Testis (tissue), 2 donors: ENCODE measurements at regions not wholly inside any gene's neighbourhood (a gene's known extent, or its start where the extent isn't known, plus 50 kb on each side); places are given as distances from the start of the nearest gene placed in this dataset.

Source experiments
- DNase-seq: peaks from one replicate; pipeline ENCODE4 v3.0.0-alpha.2; 2019
- H3K27ac ChIP-seq, 2 donors: fragments of 200-600 bp; sonication (generic); one replicate each; pipeline ENCODE4 v1.5.1; 2019
- H3K27me3 ChIP-seq: fragments of 200-600 bp; sonication (generic); one replicate; pipeline ENCODE4 v1.5.1; 2019
- H3K36me3 ChIP-seq: fragments of 200-600 bp; sonication (generic); one replicate; pipeline ENCODE4 v1.5.1; 2017; ENCODE audit warnings: low read depth; ENCODE audit errors: missing control alignments
- H3K4me1 ChIP-seq: fragments of 200-600 bp; sonication (generic); one replicate; pipeline ENCODE4 v1.5.1; 2019
- H3K4me3 ChIP-seq, 2 donors: fragments of 200-600 bp; sonication (generic); one replicate each; pipeline ENCODE4 v1.5.1; 2017 to 2019
- H3K9me3 ChIP-seq: fragments of 200-600 bp; sonication (generic); one replicate; pipeline ENCODE4 v1.5.1; 2017
- POLR2A ChIP-seq: fragments of 450-650 bp; IDR thresholded peaks from one replicate; pipeline ENCODE4 v1.6.1; 2017; ENCODE audit warnings: antibody characterized with exemption, mild to moderate bottlenecking, moderate library complexity
- WGBS, 2 donors: methylation state at CpG; one replicate each; pipeline ENCODE4 v1.1.5; 2018; 5-methylcytosine and 5-hydroxymethylcytosine counted together
- intact Hi-C: fragments of 100-400 bp; cut with DNase I; formaldehyde crosslinking; loops from one replicate; pipeline ENCODE4 v1.15.1; 2023; ENCODE audit warnings: low total_unique reads
- TF ChIP-seq, protein P1 (sequence below), 3 experiments: fragments of 450-650 bp in 2 of 3; fragments of 200-600 bp in 1 of 3; sonication (generic) in 1 of 3; IDR thresholded peaks; one replicate each; pipeline ENCODE4 v1.5.1; 2016 to 2019; ENCODE audit warnings: antibody characterized with exemption in 3 of 3, mild to moderate bottlenecking in 2 of 3, moderate library complexity in 1 of 3

DNA sequence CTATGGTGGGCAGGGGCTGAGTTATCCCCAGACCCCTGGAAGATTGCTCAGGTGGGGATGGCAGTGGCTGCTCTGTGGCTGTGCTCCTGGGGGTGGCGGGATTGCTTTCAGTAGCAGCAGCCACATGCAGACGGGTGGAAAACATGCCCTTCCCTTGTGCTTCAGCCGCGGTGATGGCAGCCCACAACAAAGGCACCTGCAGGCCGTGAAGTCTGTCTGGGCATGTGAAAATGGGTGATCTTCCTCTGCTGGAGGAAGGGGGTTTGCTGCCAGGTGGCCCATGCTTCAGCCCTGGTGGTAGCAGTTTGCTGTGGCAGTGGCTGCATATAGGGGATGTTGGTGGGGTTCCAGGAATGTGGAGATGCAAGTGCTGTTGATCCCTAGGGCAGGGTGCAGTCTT is 326.2 kb upstream of the RGS6 start:
- H3K4me1 ChIP-seq, result peaks cover 10% of the 10 kb centered on the region
- H3K27ac ChIP-seq, result no peak overlapping the region
- H3K9me3 ChIP-seq, result no peaks in the 10 kb centered on the region
- H3K36me3 ChIP-seq, result no peaks in the 10 kb centered on the region
- H3K4me3 ChIP-seq, result no peak overlapping the region
- WGBS, 2 donors, result 92 to 95% methylated on average over 4 to 5 of the region's 5 CpGs
- intact Hi-C loops, result no loop called here
- TF ChIP-seq, protein P1, sequence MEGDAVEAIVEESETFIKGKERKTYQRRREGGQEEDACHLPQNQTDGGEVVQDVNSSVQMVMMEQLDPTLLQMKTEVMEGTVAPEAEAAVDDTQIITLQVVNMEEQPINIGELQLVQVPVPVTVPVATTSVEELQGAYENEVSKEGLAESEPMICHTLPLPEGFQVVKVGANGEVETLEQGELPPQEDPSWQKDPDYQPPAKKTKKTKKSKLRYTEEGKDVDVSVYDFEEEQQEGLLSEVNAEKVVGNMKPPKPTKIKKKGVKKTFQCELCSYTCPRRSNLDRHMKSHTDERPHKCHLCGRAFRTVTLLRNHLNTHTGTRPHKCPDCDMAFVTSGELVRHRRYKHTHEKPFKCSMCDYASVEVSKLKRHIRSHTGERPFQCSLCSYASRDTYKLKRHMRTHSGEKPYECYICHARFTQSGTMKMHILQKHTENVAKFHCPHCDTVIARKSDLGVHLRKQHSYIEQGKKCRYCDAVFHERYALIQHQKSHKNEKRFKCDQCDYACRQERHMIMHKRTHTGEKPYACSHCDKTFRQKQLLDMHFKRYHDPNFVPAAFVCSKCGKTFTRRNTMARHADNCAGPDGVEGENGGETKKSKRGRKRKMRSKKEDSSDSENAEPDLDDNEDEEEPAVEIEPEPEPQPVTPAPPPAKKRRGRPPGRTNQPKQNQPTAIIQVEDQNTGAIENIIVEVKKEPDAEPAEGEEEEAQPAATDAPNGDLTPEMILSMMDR (IDR thresholded peaks at IDR 0.05), result no peak
- no peaks in the 10 kb centered on the region for H3K27me3 ChIP-seq
- no peak for DNase-seq

DNA sequence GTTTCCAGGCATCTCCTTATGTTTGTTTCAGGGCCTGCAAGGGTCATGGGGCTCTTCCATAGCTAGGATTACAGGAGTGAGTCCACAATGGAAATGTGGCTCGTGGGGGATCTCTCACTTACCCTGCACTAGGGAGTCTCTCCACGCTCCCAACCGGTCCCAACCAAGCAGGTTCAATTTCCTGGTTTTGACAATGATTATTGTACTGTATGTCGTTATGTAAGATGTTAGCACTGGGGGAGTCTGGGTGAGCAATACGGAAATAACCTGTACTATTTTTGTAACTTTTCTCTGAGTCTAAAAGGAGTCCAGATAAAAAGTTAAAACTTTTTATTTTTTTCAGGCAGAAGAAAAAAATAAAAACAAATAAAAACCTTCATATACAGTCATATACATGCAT is 325.7 kb upstream of the RGS6 start:
- 63 to 69% methylated on average over 5 of the region's 5 CpGs for WGBS, 2 donors
- no peaks in the 10 kb centered on the region for H3K27me3 ChIP-seq
- H3K9me3 ChIP-seq, result no peaks in the 10 kb centered on the region
- H3K4me1 ChIP-seq, result peaks cover 10% of the 10 kb centered on the region
- no peak overlapping the region for H3K4me3 ChIP-seq
- intact Hi-C loops, result no loop called here
- TF ChIP-seq, protein P1 (IDR thresholded peaks at IDR 0.05), result no peak
- no peak for TF ChIP-seq POLR2A
- no peak for DNase-seq
- H3K36me3 ChIP-seq, result no peaks in the 10 kb centered on the region
- H3K27ac ChIP-seq, result no peak overlapping the region

DNA sequence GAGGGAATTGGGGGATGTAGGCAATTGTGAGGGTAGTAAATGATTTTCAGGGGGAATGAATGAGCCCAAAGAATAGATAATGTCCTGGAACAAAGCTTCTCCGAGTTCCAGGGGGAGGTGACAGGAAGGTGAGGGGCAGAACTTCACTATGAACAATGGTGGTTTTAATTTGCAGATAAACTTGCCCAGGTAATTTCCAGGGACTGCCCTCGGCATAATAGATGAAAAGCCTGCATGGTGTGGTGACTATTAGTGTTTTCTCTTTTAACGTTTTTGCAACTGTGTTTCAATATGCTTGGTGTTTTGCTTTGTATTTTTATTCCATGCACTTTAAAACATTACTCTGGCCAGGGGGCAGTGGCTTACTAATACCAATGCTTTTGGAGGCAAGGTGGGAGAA is 325.2 kb upstream of the RGS6 start:
- TF ChIP-seq, protein P1 (IDR thresholded peaks at IDR 0.05), result no peak
- TF ChIP-seq POLR2A, result no peak
- Histone ChIP-seq H3K4me1 (peaks cover 10% of the 10 kb centered on the region), H3K27me3 (no peaks in the 10 kb centered on the region), H3K9me3 (no peaks in the 10 kb centered on the region), H3K27ac (no peak overlapping the region), H3K4me3 (no peak overlapping the region), H3K36me3 (no peaks in the 10 kb centered on the region)
- intact Hi-C loops, result no loop called here
- WGBS, 2 donors, result 51 to 52% methylated on average over 3 of the region's 3 CpGs
- DNase-seq, result peak; percentile 28

DNA sequence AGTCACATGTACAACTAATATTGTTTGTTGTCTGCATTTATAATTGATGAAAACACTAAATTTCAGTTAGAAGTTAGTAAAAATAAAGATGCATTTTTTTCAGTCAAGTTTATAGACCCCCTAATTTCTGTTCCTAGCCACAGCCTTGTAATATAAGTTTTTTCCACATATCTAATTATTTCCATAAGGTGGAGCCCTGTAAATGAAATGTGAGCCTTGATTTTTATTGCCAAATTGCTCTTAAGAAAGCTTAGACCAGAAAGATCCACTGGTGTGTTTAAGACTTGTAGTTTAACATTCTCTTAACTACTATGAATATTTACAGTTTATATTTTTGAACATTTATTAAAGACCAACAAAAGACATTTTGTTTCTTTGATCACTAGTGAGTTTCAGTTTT is 322.1 kb upstream of the RGS6 start:
- Histone ChIP-seq H3K9me3 (no peaks in the 10 kb centered on the region), H3K4me1 (peaks cover 10% of the 10 kb centered on the region), H3K27ac (no peak overlapping the region), H3K36me3 (no peaks in the 10 kb centered on the region), H3K4me3 (no peak overlapping the region), H3K27me3 (no peaks in the 10 kb centered on the region)
- TF ChIP-seq, protein P1 (IDR thresholded peaks at IDR 0.05), result no peak
- no peak for TF ChIP-seq POLR2A
- no peak for DNase-seq
- intact Hi-C loops, result no loop called here

DNA sequence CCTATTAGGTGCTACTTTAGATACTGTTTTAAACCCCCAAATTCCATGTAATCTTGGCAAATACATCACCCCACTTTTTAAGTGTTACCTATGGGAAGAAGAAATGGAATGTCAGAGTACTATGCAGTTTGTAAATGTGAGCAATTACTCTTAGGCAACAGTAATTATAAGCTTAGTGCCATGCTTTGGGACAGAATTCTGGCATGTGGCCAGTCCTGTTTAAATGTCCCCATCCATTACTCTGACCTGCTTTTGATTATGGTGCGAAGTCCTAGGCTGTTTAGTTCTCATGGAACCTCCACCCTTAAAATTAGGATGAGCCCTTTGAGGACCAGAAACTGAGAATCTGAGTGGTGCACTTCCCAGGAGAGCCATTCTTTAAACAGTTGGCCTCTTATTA is 321.4 kb upstream of the RGS6 start:
- H3K36me3 ChIP-seq, result no peaks in the 10 kb centered on the region
- H3K27ac ChIP-seq, result no peak overlapping the region
- no peaks in the 10 kb centered on the region for H3K27me3 ChIP-seq
- DNase-seq, result no peak
- H3K9me3 ChIP-seq, result no peaks in the 10 kb centered on the region
- peaks cover 10% of the 10 kb centered on the region for H3K4me1 ChIP-seq
- H3K4me3 ChIP-seq, result no peak overlapping the region
- intact Hi-C loops, result no loop called here
- 63 to 73% methylated on average over 1 of the region's 1 CpG for WGBS, 2 donors
- TF ChIP-seq, protein P1 (IDR thresholded peaks at IDR 0.05), result no peak
- no peak for TF ChIP-seq POLR2A
